Keratinocyte (primary cell): ENCODE measurements at regions not wholly inside any gene's neighbourhood (a gene's known extent, or its start where the extent isn't known, plus 50 kb on each side); places are given as distances from the start of the nearest gene placed in this dataset.

Source experiments
- DNase-seq: peaks from one replicate; pipeline ENCODE4 v3.0.0-alpha.2; 2011; ENCODE audit warnings: low read depth, missing footprints, low spot score
- FAIRE-seq: peaks from 2 replicates; lab custom pipeline; 2011; peaks lifted over from hg19 to GRCh38; lab: Jason Lieb, UNC
- H2AFZ ChIP-seq: 2 replicates; pipeline ENCODE4 v1.6.0; 2012; ENCODE audit warnings: low read length, control low read depth, inconsistent platforms; ENCODE audit not compliant: control insufficient read depth
- H3K27ac ChIP-seq: 2 replicates; pipeline ENCODE4 v1.5.1; 2011; ENCODE audit warnings: low read length; ENCODE audit not compliant: control insufficient read depth, insufficient read depth
- H3K27me3 ChIP-seq: 3 replicates; pipeline ENCODE4 v1.6.0; 2011; ENCODE audit warnings: low read length; ENCODE audit not compliant: control insufficient read depth, insufficient read depth; ENCODE audit errors: extremely low read depth
- H3K36me3 ChIP-seq, 2 experiments: 2 replicates in 1 of 2; 3 replicates in 1 of 2; pipeline ENCODE4 v1.5.1; 2011; ENCODE audit warnings: low read length in 2 of 2, mild to moderate bottlenecking in 1 of 2; ENCODE audit not compliant: control insufficient read depth in 2 of 2, insufficient read depth in 2 of 2; ENCODE audit errors: extremely low read depth in 1 of 2
- H3K4me1 ChIP-seq: 3 replicates; pipeline ENCODE4 v1.5.1; 2011; ENCODE audit warnings: low read length; ENCODE audit not compliant: control insufficient read depth, insufficient read depth; ENCODE audit errors: extremely low read depth
- H3K4me2 ChIP-seq: 3 replicates; pipeline ENCODE4 v1.6.0; 2011; ENCODE audit warnings: low read depth, low read length; ENCODE audit not compliant: control insufficient read depth, insufficient read depth; ENCODE audit errors: extremely low read depth
- H3K4me3 ChIP-seq, 3 experiments: fragments of 200-600 bp in 1 of 3; sonication (generic) in 1 of 3; 2 replicates in 2 of 3; 3 replicates in 1 of 3; pipeline ENCODE4 v1.5.1; 2011 to 2016; ENCODE audit warnings: low read length in 3 of 3, mild to moderate bottlenecking in 3 of 3, control low read depth in 2 of 3, inconsistent platforms in 1 of 3, low read depth in 1 of 3, mixed read lengths in 1 of 3, mixed run types in 1 of 3, moderate library complexity in 1 of 3; ENCODE audit not compliant: control insufficient read depth in 2 of 3, insufficient read depth in 2 of 3; ENCODE audit errors: extremely low read depth in 1 of 3
- H3K79me2 ChIP-seq: 2 replicates; pipeline ENCODE4 v1.6.0; 2012; ENCODE audit warnings: low read length; ENCODE audit not compliant: control insufficient read depth, insufficient read depth
- H3K9ac ChIP-seq: 3 replicates; pipeline ENCODE4 v1.6.0; 2011; ENCODE audit warnings: low read length; ENCODE audit not compliant: control insufficient read depth, insufficient read depth; ENCODE audit errors: extremely low read depth
- H3K9me1 ChIP-seq: 3 replicates; pipeline ENCODE4 v1.6.0; 2011; ENCODE audit warnings: low read length; ENCODE audit not compliant: control insufficient read depth, insufficient read depth; ENCODE audit errors: extremely low read depth
- H3K9me3 ChIP-seq: 2 replicates; pipeline ENCODE4 v1.5.1; 2012; ENCODE audit warnings: low read depth, low read length; ENCODE audit not compliant: control insufficient read depth
- H4K20me1 ChIP-seq: 3 replicates; pipeline ENCODE4 v1.6.0; 2011; ENCODE audit warnings: low read length; ENCODE audit not compliant: control insufficient read depth, insufficient read depth; ENCODE audit errors: extremely low read depth
- EZH2 ChIP-seq: IDR thresholded peaks from one replicate; pipeline ENCODE4 v1.6.1; 2012; ENCODE audit warnings: inconsistent platforms, mild to moderate bottlenecking, low read length, moderate library complexity
- dilution Hi-C: fragments of 300-500 bp; cut with MboI; formaldehyde crosslinking; loops from one replicate; pipeline ENCODE4 v1.7.0; 2020; ENCODE audit warnings: low sequenced_read_pairs; ENCODE audit not compliant: extremely low pct_ligation_motif_present
- TF ChIP-seq, protein P1 (sequence below), 3 experiments: IDR thresholded peaks in 1 of 3; conservative IDR thresholded peaks in 1 of 3; optimal IDR thresholded peaks in 1 of 3; 2 replicates in 2 of 3; 3 replicates in 1 of 3; pipeline versions ENCODE3 to v1.5.1; 2011; ENCODE audit warnings: low read length in 3 of 3, mild to moderate bottlenecking in 3 of 3, moderate library complexity in 2 of 3, control low read depth in 1 of 3, inconsistent platforms in 1 of 3; ENCODE audit not compliant: insufficient read depth in 2 of 3; ENCODE audit errors: extremely low read depth in 1 of 3

GRCh38 chr17:77865112-77865611, 93.3 kb upstream of the TNRC6C start:
- dilution Hi-C loops, result no loop called here
- no peak overlapping the region for H2AFZ ChIP-seq

GRCh38 chr17:77865716-77866115, 92.8 kb upstream of the TNRC6C start:
- Histone ChIP-seq H3K4me2 (no peak overlapping the region), H3K27ac (no peak overlapping the region), H3K9me3 (no peaks in the 10 kb centered on the region), H3K9ac (no peak overlapping the region), H3K9me1 (no peaks in the 10 kb centered on the region), H3K36me3 (no peaks in the 10 kb centered on the region), H4K20me1 (no peaks in the 10 kb centered on the region), H3K27me3 (peaks cover 16% of the 10 kb centered on the region), H3K79me2 (no peaks in the 10 kb centered on the region), H2AFZ (no peak overlapping the region), H3K4me3 (no peak overlapping the region), H3K4me1 (no peaks in the 10 kb centered on the region)
- dilution Hi-C loops, result no loop called here
- DNase-seq (no peak), FAIRE-seq (no peak)
- TF ChIP-seq, protein P1, sequence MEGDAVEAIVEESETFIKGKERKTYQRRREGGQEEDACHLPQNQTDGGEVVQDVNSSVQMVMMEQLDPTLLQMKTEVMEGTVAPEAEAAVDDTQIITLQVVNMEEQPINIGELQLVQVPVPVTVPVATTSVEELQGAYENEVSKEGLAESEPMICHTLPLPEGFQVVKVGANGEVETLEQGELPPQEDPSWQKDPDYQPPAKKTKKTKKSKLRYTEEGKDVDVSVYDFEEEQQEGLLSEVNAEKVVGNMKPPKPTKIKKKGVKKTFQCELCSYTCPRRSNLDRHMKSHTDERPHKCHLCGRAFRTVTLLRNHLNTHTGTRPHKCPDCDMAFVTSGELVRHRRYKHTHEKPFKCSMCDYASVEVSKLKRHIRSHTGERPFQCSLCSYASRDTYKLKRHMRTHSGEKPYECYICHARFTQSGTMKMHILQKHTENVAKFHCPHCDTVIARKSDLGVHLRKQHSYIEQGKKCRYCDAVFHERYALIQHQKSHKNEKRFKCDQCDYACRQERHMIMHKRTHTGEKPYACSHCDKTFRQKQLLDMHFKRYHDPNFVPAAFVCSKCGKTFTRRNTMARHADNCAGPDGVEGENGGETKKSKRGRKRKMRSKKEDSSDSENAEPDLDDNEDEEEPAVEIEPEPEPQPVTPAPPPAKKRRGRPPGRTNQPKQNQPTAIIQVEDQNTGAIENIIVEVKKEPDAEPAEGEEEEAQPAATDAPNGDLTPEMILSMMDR (optimal IDR thresholded peaks at IDR 0.05 in 1 of 3, IDR thresholded peaks at IDR 0.05 in 1 of 3, conservative IDR thresholded peaks at IDR 0.05 in 1 of 3; ENCODE audit: extremely low read depth in 1 of 3, insufficient read depth in 2 of 3, low read length in 3 of 3), result no peak
- no peak for TF ChIP-seq EZH2

More at GRCh38 chr17:77865112-77865611, 93.3 kb upstream of the TNRC6C start:
- Histone ChIP-seq H3K36me3 (no peaks in the 10 kb centered on the region), H3K9me1 (no peaks in the 10 kb centered on the region), H3K4me2 (no peak overlapping the region), H3K9me3 (no peaks in the 10 kb centered on the region), H3K4me1 (no peaks in the 10 kb centered on the region), H4K20me1 (no peaks in the 10 kb centered on the region), H3K27me3 (peaks cover 16% of the 10 kb centered on the region), H3K27ac (no peak overlapping the region), H3K79me2 (no peaks in the 10 kb centered on the region), H3K9ac (no peak overlapping the region), H3K4me3 (no peak overlapping the region)
- TF ChIP-seq EZH2, result no peak
- TF ChIP-seq, protein P1 (optimal IDR thresholded peaks at IDR 0.05 in 1 of 3, IDR thresholded peaks at IDR 0.05 in 1 of 3, conservative IDR thresholded peaks at IDR 0.05 in 1 of 3; ENCODE audit: extremely low read depth in 1 of 3, insufficient read depth in 2 of 3, low read length in 3 of 3), result no peak
- no peak for DNase-seq
- FAIRE-seq, result no peak
